Breast epithelium (tissue), 4 donors: ENCODE measurements at regions not wholly inside any gene's neighbourhood (a gene's known extent, or its start where the extent isn't known, plus 50 kb on each side); places are given as distances from the start of the nearest gene placed in this dataset.

Source experiments
- DNase-seq, 2 donors: peaks; one replicate each; pipeline ENCODE4 v3.0.0-alpha.2; 2019; ENCODE audit warnings: low spot score in 2 of 2
- H3K27ac ChIP-seq, 2 donors: fragments of 200-600 bp; sonication (generic) in 1 of 2; one replicate each; pipeline ENCODE4 v1.5.1; 2016 to 2019; ENCODE audit warnings: mild to moderate bottlenecking in 1 of 2
- H3K27me3 ChIP-seq, 2 donors: fragments of 200-600 bp; sonication (generic) in 1 of 2; one replicate each; pipeline versions ENCODE4 v1.5.1 to v1.6.0; 2017 to 2019; ENCODE audit warnings: control low read depth in 1 of 2, mild to moderate bottlenecking in 1 of 2
- H3K36me3 ChIP-seq: fragments of 200-600 bp; one replicate; pipeline ENCODE4 v1.5.1; 2019
- H3K4me1 ChIP-seq, 2 donors: fragments of 200-600 bp; sonication (generic); one replicate each; pipeline ENCODE4 v1.5.1; 2016 to 2019; ENCODE audit warnings: control low read depth in 1 of 2
- H3K4me3 ChIP-seq, 3 donors: fragments of 200-600 bp; sonication (generic); 1 replicate in 2 of 3; 2 replicates in 1 of 3; pipeline ENCODE4 v1.5.1; 2016 to 2019; ENCODE audit warnings: mild to moderate bottlenecking in 3 of 3, moderate library complexity in 2 of 3
- H3K9me3 ChIP-seq, 2 donors: fragments of 200-600 bp; sonication (generic) in 1 of 2; one replicate each; pipeline ENCODE4 v1.5.1; 2016 to 2019; ENCODE audit warnings: control low read depth in 1 of 2
- POLR2A ChIP-seq: fragments of 450-650 bp; IDR thresholded peaks from one replicate; pipeline ENCODE4 v1.6.1; 2016; ENCODE audit warnings: antibody characterized with exemption, mild to moderate bottlenecking, moderate library complexity
- POLR2AphosphoS5 ChIP-seq, 3 donors: sonication (generic); formaldehyde crosslinking; IDR thresholded peaks; one replicate each; pipeline ENCODE4 v1.6.1; 2017; ENCODE audit warnings: antibody characterized with exemption in 3 of 3
- intact Hi-C: fragments of 100-400 bp; cut with DNase I; formaldehyde crosslinking; loops from one replicate; pipeline ENCODE4 v1.15.1; 2023; ENCODE audit warnings: low total_unique reads
- TF ChIP-seq, protein P1 (sequence below), 3 donors: fragments of 450-650 bp; IDR thresholded peaks; one replicate each; pipeline ENCODE4 v1.5.1; 2016 to 2017; ENCODE audit warnings: antibody characterized with exemption in 3 of 3, mild to moderate bottlenecking in 3 of 3, moderate library complexity in 3 of 3

GRCh38 chr12:85580562-85581168 is 255.5 kb downstream of the RASSF9 start:
- DNase-seq = no peak
- no peaks in the 10 kb centered on the region for H3K36me3 ChIP-seq
- H3K4me3 ChIP-seq = no peak overlapping the region
- TF ChIP-seq, protein P1, sequence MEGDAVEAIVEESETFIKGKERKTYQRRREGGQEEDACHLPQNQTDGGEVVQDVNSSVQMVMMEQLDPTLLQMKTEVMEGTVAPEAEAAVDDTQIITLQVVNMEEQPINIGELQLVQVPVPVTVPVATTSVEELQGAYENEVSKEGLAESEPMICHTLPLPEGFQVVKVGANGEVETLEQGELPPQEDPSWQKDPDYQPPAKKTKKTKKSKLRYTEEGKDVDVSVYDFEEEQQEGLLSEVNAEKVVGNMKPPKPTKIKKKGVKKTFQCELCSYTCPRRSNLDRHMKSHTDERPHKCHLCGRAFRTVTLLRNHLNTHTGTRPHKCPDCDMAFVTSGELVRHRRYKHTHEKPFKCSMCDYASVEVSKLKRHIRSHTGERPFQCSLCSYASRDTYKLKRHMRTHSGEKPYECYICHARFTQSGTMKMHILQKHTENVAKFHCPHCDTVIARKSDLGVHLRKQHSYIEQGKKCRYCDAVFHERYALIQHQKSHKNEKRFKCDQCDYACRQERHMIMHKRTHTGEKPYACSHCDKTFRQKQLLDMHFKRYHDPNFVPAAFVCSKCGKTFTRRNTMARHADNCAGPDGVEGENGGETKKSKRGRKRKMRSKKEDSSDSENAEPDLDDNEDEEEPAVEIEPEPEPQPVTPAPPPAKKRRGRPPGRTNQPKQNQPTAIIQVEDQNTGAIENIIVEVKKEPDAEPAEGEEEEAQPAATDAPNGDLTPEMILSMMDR (IDR thresholded peaks at IDR 0.05) = no peak
- TF ChIP-seq POLR2A (no peak), POLR2AphosphoS5 (IDR thresholded peaks at IDR 0.05) (peak in 1 of 3 donors; percentile 21)
- no peak overlapping the region for H3K27ac ChIP-seq
- H3K4me1 ChIP-seq = no peaks in the 10 kb centered on the region
- intact Hi-C loops = no loop called here
- no peaks in the 10 kb centered on the region for H3K27me3 ChIP-seq
- no peaks in the 10 kb centered on the region for H3K9me3 ChIP-seq

- no peak for DNase-seq
- intact Hi-C loops = no loop called here
- Histone ChIP-seq H3K27ac (no peak overlapping the region), H3K4me3 (no peak overlapping the region), H3K4me1 (no peaks in the 10 kb centered on the region), H3K27me3 (no peaks in the 10 kb centered on the region), H3K9me3 (no peaks in the 10 kb centered on the region), H3K36me3 (no peaks in the 10 kb centered on the region)
- no peak for TF ChIP-seq POLR2AphosphoS5 (IDR thresholded peaks at IDR 0.05)
- TF ChIP-seq, protein P1 (IDR thresholded peaks at IDR 0.05) = no peak
These were observed 249.1 kb downstream of the RASSF9 start for GRCh38 chr12:85587158-85587557.

DNA sequence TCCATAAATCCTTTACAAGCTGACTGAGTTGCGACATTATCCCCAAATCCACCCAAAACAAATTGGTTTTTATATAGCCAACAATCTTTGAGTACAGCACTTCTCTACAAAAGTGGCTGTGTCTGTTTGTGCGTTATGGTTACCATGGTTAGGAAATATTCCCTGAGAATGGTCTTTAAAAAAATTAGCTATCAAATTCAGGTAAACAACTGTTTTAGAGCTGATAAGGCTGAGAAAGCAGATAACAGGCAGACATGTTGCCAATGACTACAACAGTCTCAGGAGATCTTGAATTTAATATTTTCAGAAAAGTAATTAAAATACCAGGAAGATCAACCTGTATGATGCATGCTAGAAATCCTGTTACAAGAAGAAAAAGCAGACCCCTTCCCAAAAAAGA is 248.0 kb downstream of the RASSF9 start:
- intact Hi-C loops = no loop called here

GRCh38 chr12:85600841-85601240 is 235.4 kb downstream of the RASSF9 start:
- DNase-seq = no peak
- Histone ChIP-seq H3K9me3 (no peaks in the 10 kb centered on the region), H3K4me1 (no peaks in the 10 kb centered on the region), H3K36me3 (no peaks in the 10 kb centered on the region), H3K27me3 (no peaks in the 10 kb centered on the region), H3K27ac (no peak overlapping the region), H3K4me3 (no peak overlapping the region)
- intact Hi-C loops = no loop called here
- no peak for TF ChIP-seq POLR2A
- TF ChIP-seq POLR2AphosphoS5 (IDR thresholded peaks at IDR 0.05) = no peak
- TF ChIP-seq, protein P1 (IDR thresholded peaks at IDR 0.05) = no peak

More for the DNA sequence above, 248.0 kb downstream of the RASSF9 start:
- H3K4me1 ChIP-seq = no peaks in the 10 kb centered on the region
- H3K27me3 ChIP-seq = no peaks in the 10 kb centered on the region
- H3K4me3 ChIP-seq = no peak overlapping the region
- H3K9me3 ChIP-seq = no peaks in the 10 kb centered on the region
- no peaks in the 10 kb centered on the region for H3K36me3 ChIP-seq
- no peak overlapping the region for H3K27ac ChIP-seq
- no peak for DNase-seq
- TF ChIP-seq POLR2A = no peak
- TF ChIP-seq POLR2AphosphoS5 (IDR thresholded peaks at IDR 0.05) = no peak
- TF ChIP-seq, protein P1 (IDR thresholded peaks at IDR 0.05) = no peak

GRCh38 chr12:85603556-85603955 is 232.7 kb downstream of the RASSF9 start:
- TF ChIP-seq POLR2AphosphoS5 (IDR thresholded peaks at IDR 0.05) (no peak), POLR2A (no peak)
- TF ChIP-seq, protein P1 (IDR thresholded peaks at IDR 0.05) = no peak
- no peaks in the 10 kb centered on the region for H3K4me1 ChIP-seq
- peaks cover 0 to 7% of the 10 kb centered on the region in 2 donors for H3K9me3 ChIP-seq
- intact Hi-C loops = no loop called here
- H3K36me3 ChIP-seq = no peaks in the 10 kb centered on the region
- H3K4me3 ChIP-seq = no peak overlapping the region
- no peaks in the 10 kb centered on the region for H3K27me3 ChIP-seq
- no peak overlapping the region for H3K27ac ChIP-seq
- DNase-seq = no peak
